Skeletal muscle cell (primary cell): ENCODE measurements at regions not wholly inside any gene's neighbourhood (a gene's known extent, or its start where the extent isn't known, plus 50 kb on each side); places are given as distances from the start of the nearest gene placed in this dataset.

ENCODE experiments used
- DNase-seq: peaks from one replicate; pipeline ENCODE4 v3.0.0-alpha.2; 2010; ENCODE audit warnings: low read depth
- H3K4me3 ChIP-seq: 2 replicates; pipeline ENCODE4 v1.5.1; 2011; ENCODE audit warnings: low read depth, mild to moderate bottlenecking, control low read depth, low read length, moderate library complexity

GRCh38 chr1:30039354-30040080 is 683.9 kb downstream of the MATN1 start:
- no peak overlapping the region for H3K4me3 ChIP-seq
- DNase-seq = no peak

- no peak overlapping the region for H3K4me3 ChIP-seq
These were observed 685.0 kb downstream of the MATN1 start for GRCh38 chr1:30038134-30039025.

GRCh38 chr1:30037251-30038118 is 685.9 kb downstream of the MATN1 start:
- H3K4me3 ChIP-seq = no peak overlapping the region
- no peak for DNase-seq

More at GRCh38 chr1:30038134-30039025, 685.0 kb downstream of the MATN1 start:
- no peak for DNase-seq

- no peak overlapping the region for H3K4me3 ChIP-seq
- no peak for DNase-seq
These were observed 686.7 kb downstream of the MATN1 start for GRCh38 chr1:30036666-30037065.

GRCh38 chr1:30036229-30036547 is 687.2 kb downstream of the MATN1 start:
- no peak for DNase-seq
- no peak overlapping the region for H3K4me3 ChIP-seq

GRCh38 chr1:30035522-30036228 is 687.7 kb downstream of the MATN1 start:
- no peak overlapping the region for H3K4me3 ChIP-seq
- no peak for DNase-seq

- DNase-seq = no peak
- no peak overlapping the region for H3K4me3 ChIP-seq
These were observed 688.5 kb downstream of the MATN1 start for GRCh38 chr1:30034627-30035521.

- DNase-seq = no peak
These were observed 689.2 kb downstream of the MATN1 start for GRCh38 chr1:30034105-30034626.

GRCh38 chr1:30033256-30034104 is 689.9 kb downstream of the MATN1 start:
- no peak overlapping the region for H3K4me3 ChIP-seq
- DNase-seq = no peak

More at GRCh38 chr1:30034105-30034626, 689.2 kb downstream of the MATN1 start:
- H3K4me3 ChIP-seq = no peak overlapping the region

GRCh38 chr1:30032302-30032701 is 691.1 kb downstream of the MATN1 start:
- H3K4me3 ChIP-seq = no peak overlapping the region
- no peak for DNase-seq

- H3K4me3 ChIP-seq = no peak overlapping the region
- no peak for DNase-seq
These were observed 693.7 kb downstream of the MATN1 start for GRCh38 chr1:30029677-30030076.

GRCh38 chr1:30028939-30029338 is 694.4 kb downstream of the MATN1 start:
- no peak for DNase-seq
- no peak overlapping the region for H3K4me3 ChIP-seq

GRCh38 chr1:30028283-30028682 is 695.1 kb downstream of the MATN1 start:
- no peak for DNase-seq
- no peak overlapping the region for H3K4me3 ChIP-seq

- DNase-seq = no peak
- no peak overlapping the region for H3K4me3 ChIP-seq
These were observed 696.1 kb downstream of the MATN1 start for GRCh38 chr1:30027247-30027646.

- no peak for DNase-seq
- no peak overlapping the region for H3K4me3 ChIP-seq
These were observed 698.8 kb downstream of the MATN1 start for GRCh38 chr1:30024411-30025195.

- DNase-seq = no peak
- H3K4me3 ChIP-seq = no peak overlapping the region
These were observed 699.9 kb downstream of the MATN1 start for GRCh38 chr1:30023339-30024022.
